BJ (cell line): ENCODE measurements at regions not wholly inside any gene's neighbourhood (a gene's known extent, or its start where the extent isn't known, plus 50 kb on each side); places are given as distances from the start of the nearest gene placed in this dataset.

Source experiments
- CTCF ChIA-PET: fragments of 350-600 bp; formaldehyde crosslinking; extraction: SDS; loops from one replicate; lab custom pipeline; 2021; ENCODE audit warnings: antibody characterized with exemption, inconsistent platforms; lab: Yijun Ruan, JAX
- POLR2A ChIA-PET: fragments of 300-600 bp; sonication (Branson Sonifier 250); formaldehyde crosslinking; extraction: SDS; loops from one replicate; lab custom pipeline; 2021; ENCODE audit warnings: antibody characterized with exemption; lab: Charles Lee
- DNase-seq: peaks from one replicate; pipeline ENCODE4 v3.0.0-alpha.2; 2011; ENCODE audit warnings: low read depth
- H3K27me3 ChIP-seq: 2 replicates; pipeline ENCODE4 v1.6.0; 2011; ENCODE audit warnings: low read length; ENCODE audit not compliant: control insufficient read depth, insufficient read depth
- H3K36me3 ChIP-seq: 2 replicates; pipeline ENCODE4 v1.5.1; 2011; ENCODE audit warnings: low read length; ENCODE audit not compliant: control insufficient read depth, insufficient read depth
- H3K4me3 ChIP-seq: 2 replicates; pipeline ENCODE4 v1.5.1; 2011; ENCODE audit warnings: low read depth, mild to moderate bottlenecking, control low read depth, low read length
- CTCF ChIP-seq: IDR thresholded peaks from 2 replicates; pipeline ENCODE4 v1.5.1; 2011; ENCODE audit warnings: low read depth, mild to moderate bottlenecking, control low read depth, inconsistent platforms, low read length, moderate library complexity; ENCODE audit not compliant: insufficient read depth

DNA sequence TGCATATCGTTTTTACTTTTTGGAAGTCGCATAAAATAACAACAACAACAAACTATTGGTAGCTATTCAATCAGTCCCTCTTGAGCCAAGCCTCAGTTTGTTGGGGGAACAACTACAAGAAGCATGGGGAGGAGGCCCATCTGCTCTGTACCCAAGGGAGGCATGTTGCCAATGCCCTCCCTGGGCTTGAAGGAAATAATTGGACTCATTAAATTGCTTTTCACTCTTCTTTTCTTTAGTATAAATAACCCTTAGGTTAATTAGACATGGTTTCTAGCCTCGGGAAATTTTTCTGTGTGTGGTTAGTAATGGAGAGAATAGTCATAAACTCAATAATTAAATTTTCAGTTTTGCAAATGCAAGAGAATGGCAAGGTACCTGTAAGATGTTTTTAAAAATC is 500.7 kb downstream of the TLE4 start:
- no peak for TF ChIP-seq CTCF
- POLR2A ChIA-PET: no interaction called here
- H3K27me3 ChIP-seq: peaks cover 2% of the 10 kb centered on the region; the same call in 1 of the 2 replicates
- no peaks in the 10 kb centered on the region for H3K36me3 ChIP-seq
- H3K4me3 ChIP-seq: no peak overlapping the region
- CTCF ChIA-PET: no interaction called here
- no peak for DNase-seq

GRCh38 chr9:80070071-80070742 is 498.4 kb downstream of the TLE4 start:
- ChIA-PET CTCF (no interaction called here), POLR2A (no interaction called here)
- TF ChIP-seq CTCF: no peak
- DNase-seq: no peak
- H3K27me3 ChIP-seq: peaks cover 4% of the 10 kb centered on the region; the same call in 1 of the 2 replicates
- no peak overlapping the region for H3K4me3 ChIP-seq
- H3K36me3 ChIP-seq: no peaks in the 10 kb centered on the region

DNA sequence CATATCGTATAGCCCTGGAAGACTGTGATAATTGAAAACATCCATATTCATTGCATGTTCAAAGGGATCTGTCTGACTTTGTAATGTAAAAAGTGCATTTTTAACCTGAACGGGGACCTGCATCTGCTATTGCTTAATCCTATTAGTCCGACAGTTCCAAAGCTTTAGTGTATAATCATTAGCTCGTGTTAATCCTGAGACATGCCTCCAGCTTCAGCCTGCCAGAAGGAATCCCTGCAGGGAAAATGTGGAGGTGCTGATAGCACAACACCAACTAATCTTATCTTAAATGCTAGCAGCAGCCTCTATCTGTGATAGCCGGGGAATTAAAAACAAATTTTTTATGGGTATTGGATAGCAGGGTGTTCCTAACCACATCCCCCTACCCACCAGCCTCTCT is 495.2 kb downstream of the TLE4 start:
- peaks cover 4% of the 10 kb centered on the region; the same call in 1 of the 2 replicates for H3K27me3 ChIP-seq
- DNase-seq: no peak
- no peak overlapping the region for H3K4me3 ChIP-seq
- H3K36me3 ChIP-seq: no peaks in the 10 kb centered on the region
- CTCF ChIA-PET: interaction anchor here (0.6 to 1.4 kb wide), 3 partner anchors 9 to 32 kb away, joined by 3 to 5 read pairs (median 3); no protein-coding TSS in a partner anchor
- TF ChIP-seq CTCF: no peak
- POLR2A ChIA-PET: no interaction called here

- Histone ChIP-seq H3K36me3 (no peaks in the 10 kb centered on the region), H3K27me3 (0 out of 2 replicates have a peak, but pooled peaks cover 2% of the 10 kb centered on the region), H3K4me3 (no peak overlapping the region)
- DNase-seq: no peak
- ChIA-PET CTCF (no interaction called here), POLR2A (no interaction called here)
- TF ChIP-seq CTCF: no peak
These were observed 490.8 kb downstream of the TLE4 start for GRCh38 chr9:80062567-80062966.

- POLR2A ChIA-PET: no interaction called here
These were observed 490.2 kb downstream of the TLE4 start for GRCh38 chr9:80061940-80062339.

More at GRCh38 chr9:80061940-80062339, 490.2 kb downstream of the TLE4 start:
- Histone ChIP-seq H3K36me3 (no peaks in the 10 kb centered on the region), H3K4me3 (no peak overlapping the region), H3K27me3 (0 out of 2 replicates have a peak, but pooled peaks cover 2% of the 10 kb centered on the region)
- DNase-seq: peak; percentile 88
- CTCF ChIA-PET: no interaction called here
- TF ChIP-seq CTCF: no peak
